H1 (cell line): ENCODE measurements at regions not wholly inside any gene's neighbourhood (a gene's known extent, or its start where the extent isn't known, plus 50 kb on each side); places are given as distances from the start of the nearest gene placed in this dataset.
A peak's percentile ranks its signal among the peaks of the same experiment; 100 is the strongest.

Experiments used
- CTCF ChIA-PET: fragments of 300-600 bp; sonication (Branson Sonifier 250); formaldehyde crosslinking; loops from one replicate; lab custom pipeline; 2021; ENCODE audit not compliant: partially characterized antibody; lab: Charles Lee
- POLR2A ChIA-PET: fragments of 300-600 bp; sonication (Branson Sonifier 250); formaldehyde crosslinking; loops from one replicate; lab custom pipeline; 2021; ENCODE audit warnings: inconsistent platforms; ENCODE audit not compliant: partially characterized antibody; lab: Charles Lee
- DNase-seq, 2 experiments: peaks; one replicate each; pipeline versions ENCODE4 v3.0.0 to v3.0.0-alpha.2; 2010 to 2022; ENCODE audit warnings: low spot score in 2 of 2, low read depth in 1 of 2, mixed read lengths in 1 of 2
- FAIRE-seq: peaks from 2 replicates; lab custom pipeline; 2011; peaks lifted over from hg19 to GRCh38; lab: Jason Lieb, UNC
- H2AFZ ChIP-seq: 2 replicates; pipeline ENCODE4 v1.8.1; 2012; ENCODE audit warnings: low read length, inconsistent platforms
- H2AK5ac ChIP-seq: 2 replicates; pipeline ENCODE4 v1.6.1; 2013; ENCODE audit warnings: low read depth, low read length
- H2BK120ac ChIP-seq: replicated peaks from 2 replicates; pipeline ENCODE3; 2013; ENCODE audit warnings: low read depth, low read length, inconsistent platforms
- H2BK12ac ChIP-seq: 2 replicates; pipeline ENCODE4 v1.6.1; 2013; ENCODE audit warnings: low read depth, low read length
- H2BK15ac ChIP-seq: 2 replicates; pipeline ENCODE4 v1.6.1; 2013; ENCODE audit warnings: low read length
- H2BK20ac ChIP-seq: 2 replicates; pipeline ENCODE4 v1.6.1; 2013; ENCODE audit warnings: low read length
- H2BK5ac ChIP-seq: 2 replicates; pipeline ENCODE4 v1.6.1; 2013; ENCODE audit warnings: low read depth, low read length
- H3K14ac ChIP-seq: 2 replicates; pipeline ENCODE4 v1.6.1; 2013; ENCODE audit warnings: inconsistent platforms; ENCODE audit not compliant: insufficient read length
- H3K18ac ChIP-seq: 2 replicates; pipeline ENCODE4 v1.6.1; 2013; ENCODE audit warnings: low read length; ENCODE audit errors: extremely low read depth
- H3K23ac ChIP-seq: 2 replicates; pipeline ENCODE4 v1.6.1; 2013; ENCODE audit warnings: inconsistent platforms; ENCODE audit not compliant: insufficient read length
- H3K23me2 ChIP-seq: 2 replicates; pipeline ENCODE4 v1.6.1; 2013; ENCODE audit warnings: low read depth, low read length
- H3K27ac ChIP-seq: 2 replicates; pipeline ENCODE4 v1.6.1; 2011; ENCODE audit warnings: low read depth, low read length, inconsistent platforms
- H3K27me3 ChIP-seq, 4 experiments: replicated peaks in 1 of 4; 1 replicate in 1 of 4; 2 replicates in 3 of 4; pipeline versions ENCODE4 v1.6.1 to v1.8.1; 2011 to 2013; ENCODE audit warnings: low read length in 3 of 4, mild to moderate bottlenecking in 3 of 4, inconsistent platforms in 2 of 4, mixed read lengths in 2 of 4, moderate library complexity in 1 of 4; ENCODE audit not compliant: control insufficient read depth in 3 of 4, insufficient read depth in 3 of 4; ENCODE audit errors: extremely low read depth in 1 of 4
- H3K36me3 ChIP-seq, 4 experiments: 2 replicates each; pipeline versions ENCODE4 v1.6.1 to v1.8.1; 2011 to 2013; ENCODE audit warnings: mild to moderate bottlenecking in 4 of 4, low read length in 3 of 4, moderate library complexity in 2 of 4, control low read depth in 1 of 4, inconsistent platforms in 1 of 4; ENCODE audit not compliant: insufficient read depth in 4 of 4, control insufficient read depth in 2 of 4
- H3K4ac ChIP-seq: replicated peaks from 2 replicates; pipeline ENCODE3; 2013; ENCODE audit warnings: low read length, low read depth, mixed read lengths, inconsistent platforms; ENCODE audit not compliant: insufficient read length
- H3K4me1 ChIP-seq, 4 experiments: replicated peaks in 1 of 4; 1 replicate in 1 of 4; 2 replicates in 3 of 4; pipeline versions ENCODE4 v1.6.1 to v1.8.1; 2011 to 2013; ENCODE audit warnings: low read length in 3 of 4, inconsistent platforms in 2 of 4, mixed read lengths in 1 of 4; ENCODE audit not compliant: insufficient read depth in 4 of 4, control insufficient read depth in 3 of 4
- H3K4me2 ChIP-seq, 2 experiments: 2 replicates each; pipeline versions ENCODE4 v1.6.1 to v1.8.1; 2011 to 2013; ENCODE audit warnings: low read depth in 2 of 2, low read length in 2 of 2, control low read depth in 1 of 2, inconsistent platforms in 1 of 2, mild to moderate bottlenecking in 1 of 2; ENCODE audit not compliant: insufficient read depth in 1 of 2
- H3K4me3 ChIP-seq, 4 experiments: fragments of 200-600, 300-600 bp in 1 of 4; sonication (generic), shearing (Covaris generic), sonication (Bioruptor Twin) in 1 of 4; 2 replicates each; pipeline versions ENCODE4 v1.5.1 to v1.8.1; 2011 to 2016; ENCODE audit warnings: low read length in 4 of 4, low read depth in 3 of 4, control low read depth in 2 of 4, inconsistent platforms in 2 of 4, mild to moderate bottlenecking in 2 of 4, mixed read lengths in 1 of 4, moderate library complexity in 1 of 4; ENCODE audit not compliant: insufficient read depth in 2 of 4; ENCODE audit errors: extremely low read depth in 1 of 4
- H3K56ac ChIP-seq: replicated peaks from 2 replicates; pipeline ENCODE3; 2013; ENCODE audit warnings: low read depth, mild to moderate bottlenecking, mixed read lengths, low read length, inconsistent platforms; ENCODE audit not compliant: insufficient read length
- H3K79me1 ChIP-seq: 2 replicates; pipeline ENCODE4 v1.6.1; 2013; ENCODE audit warnings: low read depth, low read length, control low read depth
- H3K79me2 ChIP-seq, 2 experiments: 2 replicates each; pipeline versions ENCODE4 v1.6.1 to v1.8.1; 2012 to 2013; ENCODE audit warnings: low read length in 2 of 2, mild to moderate bottlenecking in 2 of 2, inconsistent platforms in 1 of 2; ENCODE audit not compliant: insufficient read depth in 2 of 2, control insufficient read depth in 1 of 2
- H3K9ac ChIP-seq, 4 experiments: replicated peaks in 1 of 4; 1 replicate in 1 of 4; 2 replicates in 3 of 4; pipeline versions ENCODE4 v1.6.1 to v1.8.1; 2011 to 2013; ENCODE audit warnings: low read depth in 3 of 4, low read length in 3 of 4, control low read depth in 2 of 4, mild to moderate bottlenecking in 2 of 4, moderate library complexity in 2 of 4, inconsistent platforms in 1 of 4; ENCODE audit errors: extremely low read depth in 1 of 4
- H3K9me3 ChIP-seq, 2 experiments: 2 replicates each; pipeline versions ENCODE4 v1.6.1 to v1.8.1; 2012 to 2013; ENCODE audit warnings: mild to moderate bottlenecking in 2 of 2, moderate library complexity in 2 of 2, control low read depth in 1 of 2, inconsistent platforms in 1 of 2, low read depth in 1 of 2, low read length in 1 of 2, mixed read lengths in 1 of 2; ENCODE audit not compliant: insufficient read depth in 2 of 2
- H4K20me1 ChIP-seq, 2 experiments: replicated peaks in 1 of 2; 2 replicates each; pipeline versions ENCODE3 to v1.8.1; 2011 to 2013; ENCODE audit warnings: inconsistent platforms in 2 of 2, low read length in 2 of 2, mild to moderate bottlenecking in 1 of 2; ENCODE audit not compliant: insufficient read depth in 2 of 2, control insufficient read depth in 1 of 2
- H4K5ac ChIP-seq: 2 replicates; pipeline ENCODE4 v1.6.1; 2013; ENCODE audit warnings: low read length, low read depth, mixed read lengths, inconsistent platforms; ENCODE audit not compliant: insufficient read length
- H4K8ac ChIP-seq: 2 replicates; pipeline ENCODE4 v1.8.0; 2013; ENCODE audit warnings: mild to moderate bottlenecking, moderate library complexity, low read length, inconsistent platforms; ENCODE audit not compliant: insufficient read depth; ENCODE audit errors: extremely low read depth
- H4K91ac ChIP-seq: replicated peaks from 2 replicates; pipeline ENCODE3; 2013; ENCODE audit warnings: low read length, mixed read lengths, inconsistent platforms; ENCODE audit not compliant: insufficient read length
- BCL11A ChIP-seq, 2 experiments: IDR thresholded peaks; one replicate each; pipeline ENCODE4 v1.6.1; 2011; ENCODE audit warnings: low read depth in 2 of 2, low read length in 2 of 2, mild to moderate bottlenecking in 2 of 2
- CBX5 ChIP-seq: fragments of 300-800, 300-1000 bp; sonication (generic); IDR thresholded peaks from 2 replicates; pipeline ENCODE4 v1.7.1; 2016; ENCODE audit warnings: antibody characterized with exemption, low read length, low read depth
- E2F6 ChIP-seq: IDR thresholded peaks from 2 replicates; pipeline ENCODE4 v1.6.1; 2012; ENCODE audit warnings: inconsistent platforms
- FOSL1 ChIP-seq: IDR thresholded peaks from 2 replicates; pipeline ENCODE4 v1.6.1; 2011; ENCODE audit warnings: mild to moderate bottlenecking, low read depth, low read length, moderate library complexity; ENCODE audit not compliant: insufficient read depth
- GTF2F1 ChIP-seq: IDR thresholded peaks from 2 replicates; pipeline ENCODE4 v1.6.1; 2012; ENCODE audit warnings: low read depth, low read length, improper control_type of control experiment, borderline replicate concordance
- PHF8 ChIP-seq: fragments of 200-600 bp; sonication (generic); conservative IDR thresholded peaks from 2 replicates; pipeline ENCODE4 v1.7.1; 2012; ENCODE audit warnings: low read depth, mild to moderate bottlenecking, inconsistent platforms, low read length, moderate library complexity
- POLR2A ChIP-seq, 2 experiments: IDR thresholded peaks; 1 replicate in 1 of 2; 2 replicates in 1 of 2; pipeline ENCODE4 v1.6.1; 2011; ENCODE audit warnings: low read depth in 2 of 2, low read length in 2 of 2, mild to moderate bottlenecking in 2 of 2; ENCODE audit errors: control extremely low read depth in 1 of 2
- POLR2AphosphoS5 ChIP-seq: IDR thresholded peaks from 2 replicates; pipeline ENCODE4 v1.6.1; 2011; ENCODE audit warnings: low read depth, low read length
- RAD21 ChIP-seq, 2 experiments: IDR thresholded peaks in 1 of 2; conservative IDR thresholded peaks in 1 of 2; 2 replicates each; pipeline ENCODE4 v1.6.1; 2011; ENCODE audit warnings: low read depth in 2 of 2, low read length in 2 of 2, improper control_type of control experiment in 1 of 2, inconsistent platforms in 1 of 2, mild to moderate bottlenecking in 1 of 2, moderate library complexity in 1 of 2
- RFX5 ChIP-seq: IDR thresholded peaks from 2 replicates; pipeline ENCODE4 v1.6.1; 2011; ENCODE audit warnings: low read depth, low read length, improper control_type of control experiment, borderline replicate concordance
- SIX5 ChIP-seq: IDR thresholded peaks from 2 replicates; pipeline ENCODE4 v1.6.1; 2011; ENCODE audit warnings: mild to moderate bottlenecking, low read depth, low read length
- TBP ChIP-seq: IDR thresholded peaks from 2 replicates; pipeline ENCODE4 v1.6.1; 2011; ENCODE audit warnings: low read depth, low read length, improper control_type of control experiment
- WGBS, 2 experiments: shearing (Covaris generic) in 1 of 2; methylation state at CpG; one replicate each; pipeline versions ENCODE4 v1.1.6 to v1.1.7; 2013 to 2015; ENCODE audit warnings: low lambda C conversion rate in 2 of 2, mixed read lengths in 2 of 2, inconsistent platforms in 1 of 2, low coverage in 1 of 2, missing lambda C conversion rate in 1 of 2; ENCODE audit not compliant: insufficient replicate concordance in 2 of 2, insufficient coverage in 1 of 2, insufficient read length in 1 of 2; ENCODE audit errors: extremely low coverage in 1 of 2, missing lambda C conversion rate in 1 of 2; 5-methylcytosine and 5-hydroxymethylcytosine counted together

DNA sequence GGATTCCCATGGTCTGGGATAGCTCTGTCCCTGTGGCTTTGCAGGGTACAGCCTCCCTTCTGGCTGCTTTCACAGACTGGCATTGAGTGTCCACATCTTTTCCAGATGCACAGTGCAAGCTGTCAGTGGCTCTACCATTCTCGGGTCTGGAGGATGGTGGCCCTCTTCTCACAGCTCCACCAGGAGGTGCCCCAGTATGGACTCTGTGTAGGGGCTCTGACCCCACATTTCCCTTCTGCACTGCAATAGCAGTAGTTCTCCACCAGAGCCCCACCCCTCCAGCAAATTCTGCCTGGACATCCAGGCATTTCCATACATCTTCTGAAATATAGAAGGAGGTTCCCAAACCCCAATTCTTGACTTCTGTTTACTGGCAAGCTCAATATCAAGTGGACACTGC is 50.2 kb upstream of the GRID2 start:
- no peaks in the 10 kb centered on the region for H3K23me2 ChIP-seq
- no peak overlapping the region for H2BK12ac ChIP-seq
- POLR2A ChIA-PET: interaction anchor here (1.4 to 1.5 kb wide), 2 partner anchors 29 to 1835 kb away, joined by 3 to 4 read pairs; no protein-coding TSS in a partner anchor
- no peak overlapping the region for H2BK5ac ChIP-seq
- H3K4ac ChIP-seq: no peak overlapping the region
- H2BK120ac ChIP-seq: no peak overlapping the region
- H2AFZ ChIP-seq: no peak overlapping the region
- no peak overlapping the region for H2BK20ac ChIP-seq
- H3K14ac ChIP-seq: no peak overlapping the region
- no peak overlapping the region; a peak in 1 of 7 replicates for H3K9ac ChIP-seq
- WGBS, 2 experiments: 85% methylated on average over 1 of the region's 1 CpG; no CpG with 5 or more reads in 1 of the 2 experiments
- no peak overlapping the region for H3K27ac ChIP-seq
- H3K4me3 ChIP-seq: peak overlapping the region in 1 of 4 experiments; percentile 2; a peak in 1 of 8 replicates
- H3K4me2 ChIP-seq: no peak overlapping the region
- no peak for DNase-seq
- TF ChIP-seq FOSL1: peak; percentile 45; the same call in 1 of the 2 replicates
- 0 out of 2 replicates have a peak, but pooled peaks have one; percentile 17 for TF ChIP-seq PHF8
- no peak for TF ChIP-seq RFX5
- TF ChIP-seq POLR2AphosphoS5: peak; percentile 83
- 0 out of 2 replicates have a peak, but pooled peaks have one; percentile 2 for TF ChIP-seq E2F6
- TF ChIP-seq SIX5: no peak
- no peak for TF ChIP-seq RAD21 (IDR thresholded peaks at IDR 0.05 in 1 of 2, conservative IDR thresholded peaks at IDR 0.05 in 1 of 2; ENCODE audit: low read depth in 2 of 2, low read length in 2 of 2)
- TF ChIP-seq CBX5: 0 out of 2 replicates have a peak, but pooled peaks have one; percentile 10
- TF ChIP-seq BCL11A (IDR thresholded peaks at IDR 0.05; ENCODE audit: low read depth in 2 of 2, low read length in 2 of 2): no peak
- peak in 1 of 2 experiments; percentile 9; a peak in 2 of 3 replicates for TF ChIP-seq POLR2A (IDR thresholded peaks at IDR 0.05; ENCODE audit: control extremely low read depth in 1 of 2, low read depth in 2 of 2, low read length in 2 of 2)
- peak; percentile 85 for TF ChIP-seq GTF2F1
- TF ChIP-seq TBP: no peak
- H3K9me3 ChIP-seq: peaks cover 63 to 83% of the 10 kb centered on the region in 2 experiments
- H3K4me1 ChIP-seq: no peaks in the 10 kb centered on the region
- H4K5ac ChIP-seq: no peak overlapping the region
- H3K36me3 ChIP-seq: peaks cover 0 to 22% (median 12%) of the 10 kb centered on the region in 4 experiments; a peak in 6 of 8 replicates
- H3K56ac ChIP-seq: no peak overlapping the region
- H3K79me2 ChIP-seq: no peaks in the 10 kb centered on the region
- no peak overlapping the region for H4K91ac ChIP-seq
- H4K20me1 ChIP-seq: no peaks in the 10 kb centered on the region
- no peak overlapping the region for H4K8ac ChIP-seq
- H3K27me3 ChIP-seq: no peaks in the 10 kb centered on the region; a peak in 2 of 7 replicates
- H2AK5ac ChIP-seq: no peak overlapping the region
- no peak overlapping the region for H3K18ac ChIP-seq
- no peaks in the 10 kb centered on the region; the same call in 1 of the 2 replicates for H3K79me1 ChIP-seq
- no peak overlapping the region for H2BK15ac ChIP-seq
- H3K23ac ChIP-seq: no peak overlapping the region
- CTCF ChIA-PET: interaction anchor here (0.9 to 1.0 kb wide), 2 partner anchors 12 to 134 kb away, joined by 3 read pairs; no protein-coding TSS in a partner anchor
- FAIRE-seq: no peak
